ENCODE measurements at regions not wholly inside any gene's neighbourhood (a gene's known extent, or its start where the extent isn't known, plus 50 kb on each side); places are given as distances from the start of the nearest gene placed in this dataset.
"Not testable (repeated sequence)": the region's sequence is repeated elsewhere in the genome, so short reads cannot be mapped to it uniquely, and the experiment has no call there.

DNA sequence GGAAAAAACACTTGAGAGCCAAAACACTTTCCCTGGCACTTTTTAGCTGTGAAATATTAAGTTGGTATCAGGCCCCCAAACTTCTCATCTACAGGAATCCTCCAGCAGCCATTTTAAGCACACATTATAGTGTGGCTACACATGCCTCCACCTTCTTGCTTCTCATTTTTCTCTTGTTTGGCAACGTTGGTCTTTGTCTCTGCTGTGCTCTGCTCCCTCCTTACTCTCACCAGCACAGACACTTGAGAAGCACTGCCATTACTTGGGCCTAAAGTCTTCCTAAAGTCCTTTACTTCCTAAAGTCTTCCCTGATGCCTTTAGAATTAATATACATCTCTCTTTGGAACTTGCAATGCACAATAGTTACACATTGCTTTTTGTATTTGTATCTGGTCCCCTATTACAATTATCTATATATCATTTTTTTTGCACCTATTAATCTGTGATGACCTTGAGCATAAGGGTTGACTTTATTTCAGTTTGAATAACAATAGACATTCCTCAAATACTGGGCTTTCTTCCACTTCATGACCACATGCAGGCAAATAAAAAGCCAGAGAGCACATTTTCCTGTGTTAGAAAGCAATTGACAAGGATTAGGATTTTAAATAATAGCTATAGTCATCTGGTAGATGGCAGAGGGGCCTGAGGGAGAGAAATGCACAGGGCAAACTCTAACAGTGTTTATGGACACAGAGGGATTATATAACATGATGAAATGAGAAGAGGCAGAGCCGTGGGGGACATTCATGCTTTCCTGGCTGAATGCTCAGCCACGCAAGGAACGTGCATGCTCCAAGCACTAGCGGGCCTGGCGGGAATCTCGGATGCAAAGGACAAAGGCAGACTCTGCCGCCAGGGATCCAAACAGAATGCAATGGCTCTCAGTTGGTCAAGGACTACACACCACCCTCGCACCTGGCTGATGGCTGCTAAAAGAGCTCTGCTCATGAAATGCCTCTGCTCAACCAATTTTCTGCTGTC lies 99.3 kb downstream of the CDC14C start:
- no peak for DNase-seq (ENCODE audit: low read depth)
- TF ChIP-seq, protein P1, sequence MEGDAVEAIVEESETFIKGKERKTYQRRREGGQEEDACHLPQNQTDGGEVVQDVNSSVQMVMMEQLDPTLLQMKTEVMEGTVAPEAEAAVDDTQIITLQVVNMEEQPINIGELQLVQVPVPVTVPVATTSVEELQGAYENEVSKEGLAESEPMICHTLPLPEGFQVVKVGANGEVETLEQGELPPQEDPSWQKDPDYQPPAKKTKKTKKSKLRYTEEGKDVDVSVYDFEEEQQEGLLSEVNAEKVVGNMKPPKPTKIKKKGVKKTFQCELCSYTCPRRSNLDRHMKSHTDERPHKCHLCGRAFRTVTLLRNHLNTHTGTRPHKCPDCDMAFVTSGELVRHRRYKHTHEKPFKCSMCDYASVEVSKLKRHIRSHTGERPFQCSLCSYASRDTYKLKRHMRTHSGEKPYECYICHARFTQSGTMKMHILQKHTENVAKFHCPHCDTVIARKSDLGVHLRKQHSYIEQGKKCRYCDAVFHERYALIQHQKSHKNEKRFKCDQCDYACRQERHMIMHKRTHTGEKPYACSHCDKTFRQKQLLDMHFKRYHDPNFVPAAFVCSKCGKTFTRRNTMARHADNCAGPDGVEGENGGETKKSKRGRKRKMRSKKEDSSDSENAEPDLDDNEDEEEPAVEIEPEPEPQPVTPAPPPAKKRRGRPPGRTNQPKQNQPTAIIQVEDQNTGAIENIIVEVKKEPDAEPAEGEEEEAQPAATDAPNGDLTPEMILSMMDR (conservative IDR thresholded peaks at IDR 0.05; ENCODE audit: control insufficient read depth, insufficient read depth, low read depth, low read length), result no peak
- H3K4me3 ChIP-seq (ENCODE audit: control insufficient read depth, low read depth, low read length), result no peak overlapping the region

GRCh38 chr7:49030221-49030620 lies 105.9 kb downstream of the CDC14C start:
- TF ChIP-seq, protein P1 (conservative IDR thresholded peaks at IDR 0.05; ENCODE audit: control insufficient read depth, insufficient read depth, low read depth, low read length), result no peak
- no peak overlapping the region for H3K4me3 ChIP-seq (ENCODE audit: control insufficient read depth, low read depth, low read length)
- DNase-seq (ENCODE audit: low read depth), result no peak

DNA sequence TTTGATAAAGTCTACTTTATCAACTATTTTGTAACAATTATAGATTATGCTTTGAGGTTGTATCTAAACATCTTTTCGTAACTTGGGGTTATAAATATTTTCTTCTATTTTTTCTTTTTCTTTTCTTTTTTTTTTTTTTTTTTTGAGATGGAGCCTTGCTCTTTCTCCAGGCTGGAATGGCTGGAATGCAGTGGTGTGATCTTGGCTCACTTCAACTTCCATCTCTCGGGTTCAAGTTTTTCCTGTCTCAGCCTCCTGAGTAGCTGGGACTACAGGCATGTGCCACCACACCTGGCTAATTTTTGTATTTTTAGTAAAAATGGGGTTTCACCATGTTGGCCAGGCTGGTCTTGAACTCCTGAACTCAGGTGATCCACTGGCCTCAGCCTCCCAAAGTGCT lies 108.8 kb downstream of the CDC14C start:
- not testable (repeated sequence) for DNase-seq (ENCODE audit: low read depth); H3K4me3 ChIP-seq (ENCODE audit: control insufficient read depth, low read depth, low read length)

DNA sequence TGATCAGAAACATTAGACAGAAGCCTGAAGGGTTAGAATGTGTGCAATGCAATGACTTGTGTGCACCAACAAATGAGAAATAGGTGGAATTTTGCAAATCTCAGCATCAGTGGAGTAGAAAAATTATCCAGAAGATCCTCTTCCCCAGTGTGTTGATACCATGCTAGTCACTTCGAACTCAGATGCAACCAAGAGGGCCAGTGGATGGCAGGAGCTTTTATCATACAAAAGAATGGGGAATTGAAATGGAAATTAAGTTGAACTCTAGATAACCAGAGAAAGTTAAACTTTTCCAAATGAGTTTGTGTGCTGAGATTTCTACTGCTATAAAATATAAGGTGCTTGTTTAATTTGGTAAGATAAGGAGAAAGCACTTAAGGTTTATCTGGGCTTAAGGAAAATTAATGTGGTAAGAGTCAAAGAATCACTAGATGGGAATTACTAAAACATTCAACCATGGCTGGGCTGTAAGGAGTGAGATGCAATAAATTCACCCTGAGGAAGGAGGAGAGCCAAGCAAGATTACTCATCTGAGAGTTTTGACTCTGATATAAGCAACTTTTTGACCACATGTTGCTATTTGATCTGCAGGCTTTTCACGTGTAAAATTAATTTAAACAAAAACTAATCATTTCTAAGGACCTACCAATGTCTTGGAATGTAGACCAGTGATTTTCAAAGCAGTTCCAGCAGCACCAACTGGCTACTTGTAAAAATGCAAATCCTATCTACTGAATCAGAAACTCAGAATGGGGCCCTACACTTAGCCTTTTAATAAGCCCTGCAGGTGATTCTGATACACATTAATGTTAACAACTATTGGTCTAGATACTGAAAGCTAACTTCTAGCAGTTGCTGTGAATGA lies 113.2 kb downstream of the CDC14C start:
- DNase-seq (ENCODE audit: low read depth), result no peak
- no peak overlapping the region for H3K4me3 ChIP-seq (ENCODE audit: control insufficient read depth, low read depth, low read length)
- TF ChIP-seq, protein P1 (conservative IDR thresholded peaks at IDR 0.05; ENCODE audit: control insufficient read depth, insufficient read depth, low read depth, low read length), result no peak

- DNase-seq (ENCODE audit: low read depth), result no peak
- TF ChIP-seq, protein P1 (conservative IDR thresholded peaks at IDR 0.05; ENCODE audit: control insufficient read depth, insufficient read depth, low read depth, low read length), result no peak
- H3K4me3 ChIP-seq (ENCODE audit: control insufficient read depth, low read depth, low read length), result no peak overlapping the region
Measured at GRCh38 chr7:49038821-49039358, 114.5 kb downstream of the CDC14C start.

DNA sequence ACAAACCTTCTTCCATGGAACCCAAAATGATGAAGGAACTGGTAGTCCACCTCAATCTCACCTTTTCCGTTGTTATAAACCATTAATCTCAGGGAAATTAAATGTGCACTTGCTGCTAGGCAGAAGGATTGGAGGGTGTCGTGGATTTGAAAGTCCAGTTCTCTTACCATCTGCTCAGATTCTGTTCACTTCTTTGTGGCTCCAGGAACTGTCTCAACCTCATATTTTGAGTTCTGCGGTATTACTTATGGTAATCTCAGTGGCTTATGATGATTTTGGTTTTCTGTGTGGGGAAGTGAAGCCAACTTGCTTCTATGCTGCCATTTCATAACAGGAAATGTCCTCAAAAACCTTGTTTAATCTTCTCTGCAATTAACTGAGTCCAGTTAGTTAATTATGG lies 136.4 kb downstream of the CDC14C start:
- no peak for DNase-seq (ENCODE audit: low read depth)
- H3K4me3 ChIP-seq (ENCODE audit: control insufficient read depth, low read depth, low read length), result no peak overlapping the region
- TF ChIP-seq, protein P1 (conservative IDR thresholded peaks at IDR 0.05; ENCODE audit: control insufficient read depth, insufficient read depth, low read depth, low read length), result no peak

Measured in fibroblast of mammary gland (primary cell).